ENCODE measurements at regions not wholly inside any gene's neighbourhood (a gene's known extent, or its start where the extent isn't known, plus 50 kb on each side); places are given as distances from the start of the nearest gene placed in this dataset.

DNA sequence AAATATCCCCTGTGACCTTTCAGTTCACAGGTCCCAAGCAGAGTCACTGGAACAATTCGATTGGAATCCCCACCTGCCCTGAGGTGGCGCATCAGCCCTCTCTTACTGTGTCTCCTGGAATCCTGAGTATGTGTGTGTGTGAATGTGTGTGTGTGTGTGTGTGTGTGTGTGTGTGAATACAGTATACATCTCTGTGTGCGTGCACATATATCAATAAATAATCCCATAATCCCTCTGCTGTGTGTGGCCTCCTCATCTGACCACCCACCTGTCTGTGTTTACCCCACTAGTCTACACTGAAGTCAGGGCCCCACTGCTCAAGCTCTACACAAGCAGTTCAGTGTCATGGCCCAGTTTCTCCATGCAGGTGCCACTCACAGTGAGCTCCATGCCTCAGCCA is 187.4 kb downstream of the ERCC6L2 start:
- TF ChIP-seq, protein P1, sequence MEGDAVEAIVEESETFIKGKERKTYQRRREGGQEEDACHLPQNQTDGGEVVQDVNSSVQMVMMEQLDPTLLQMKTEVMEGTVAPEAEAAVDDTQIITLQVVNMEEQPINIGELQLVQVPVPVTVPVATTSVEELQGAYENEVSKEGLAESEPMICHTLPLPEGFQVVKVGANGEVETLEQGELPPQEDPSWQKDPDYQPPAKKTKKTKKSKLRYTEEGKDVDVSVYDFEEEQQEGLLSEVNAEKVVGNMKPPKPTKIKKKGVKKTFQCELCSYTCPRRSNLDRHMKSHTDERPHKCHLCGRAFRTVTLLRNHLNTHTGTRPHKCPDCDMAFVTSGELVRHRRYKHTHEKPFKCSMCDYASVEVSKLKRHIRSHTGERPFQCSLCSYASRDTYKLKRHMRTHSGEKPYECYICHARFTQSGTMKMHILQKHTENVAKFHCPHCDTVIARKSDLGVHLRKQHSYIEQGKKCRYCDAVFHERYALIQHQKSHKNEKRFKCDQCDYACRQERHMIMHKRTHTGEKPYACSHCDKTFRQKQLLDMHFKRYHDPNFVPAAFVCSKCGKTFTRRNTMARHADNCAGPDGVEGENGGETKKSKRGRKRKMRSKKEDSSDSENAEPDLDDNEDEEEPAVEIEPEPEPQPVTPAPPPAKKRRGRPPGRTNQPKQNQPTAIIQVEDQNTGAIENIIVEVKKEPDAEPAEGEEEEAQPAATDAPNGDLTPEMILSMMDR (IDR thresholded peaks at IDR 0.05): no peak

DNA sequence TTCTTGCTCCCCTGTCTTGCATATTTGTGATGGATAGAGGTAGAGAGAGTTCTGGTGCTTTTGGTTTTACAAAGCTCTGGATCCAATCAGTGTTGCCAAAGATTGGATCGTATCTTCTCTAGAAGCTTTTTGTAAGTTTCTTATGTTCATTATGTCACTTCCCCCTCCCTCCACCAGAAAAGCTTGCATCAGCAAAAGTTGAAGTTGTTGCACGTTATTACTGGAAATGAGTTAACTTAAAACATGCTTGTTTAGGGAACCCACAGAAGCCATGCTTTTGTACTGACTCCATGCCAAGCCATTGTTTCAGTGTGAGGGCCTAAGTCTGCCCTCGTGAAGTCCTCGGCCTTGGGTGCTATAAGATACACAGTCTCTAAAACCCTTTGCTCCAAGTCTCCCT is 186.5 kb downstream of the ERCC6L2 start:
- TF ChIP-seq, protein P1 (IDR thresholded peaks at IDR 0.05): no peak

DNA sequence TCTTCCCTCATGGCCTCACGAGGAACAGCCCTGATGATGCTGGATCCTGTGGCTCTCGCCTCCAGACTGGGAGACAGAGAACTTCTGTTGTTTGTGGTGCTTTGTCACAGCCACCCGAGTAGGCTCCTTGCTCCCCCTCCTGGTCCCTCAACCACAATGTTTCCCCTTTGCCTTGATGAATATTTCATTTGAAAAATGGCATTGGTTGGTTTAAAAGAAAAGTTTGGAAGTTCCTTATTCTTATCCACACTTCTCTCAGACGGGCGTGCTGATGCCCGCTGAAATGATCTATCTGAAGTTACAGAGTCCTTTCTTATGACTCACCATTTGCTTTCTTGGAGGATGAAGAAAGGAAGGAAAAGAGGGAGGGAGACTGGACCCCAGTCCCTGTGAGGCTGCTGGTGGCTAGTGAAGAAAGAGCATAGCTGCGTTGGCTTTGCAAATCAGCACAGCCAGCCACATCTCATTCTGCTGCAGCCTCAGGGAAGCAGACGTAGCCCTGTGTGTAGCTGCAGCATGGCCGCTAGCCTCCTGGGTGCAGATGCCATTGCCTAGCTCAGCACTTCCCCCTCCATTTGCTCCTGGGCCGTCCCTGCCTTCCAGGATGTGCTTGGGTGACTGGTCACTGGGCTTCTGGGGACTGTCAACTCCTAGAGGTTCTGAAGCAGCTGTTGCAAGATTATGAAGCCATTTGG is 185.9 kb downstream of the ERCC6L2 start:
- TF ChIP-seq, protein P1 (IDR thresholded peaks at IDR 0.05): peak; percentile 45

DNA sequence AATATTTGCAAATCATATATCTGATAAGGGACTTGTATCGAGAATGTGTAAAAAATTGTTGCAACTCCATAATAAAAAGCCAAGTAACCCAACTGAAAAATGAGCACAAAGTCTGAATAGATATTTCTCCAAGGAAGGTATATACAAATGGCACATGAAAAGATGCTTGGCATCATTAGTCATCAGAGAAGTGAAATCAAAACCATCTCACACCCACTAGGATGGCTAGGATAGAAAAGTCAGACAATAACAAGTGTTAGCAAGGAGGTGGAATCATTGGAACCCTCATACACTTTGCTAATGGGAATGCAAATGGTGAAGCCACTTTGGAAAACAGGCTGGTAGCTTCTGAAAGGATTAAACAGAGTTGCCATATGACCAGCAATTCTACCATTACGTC is 182.7 kb downstream of the ERCC6L2 start:
- TF ChIP-seq, protein P1 (IDR thresholded peaks at IDR 0.05): no peak

DNA sequence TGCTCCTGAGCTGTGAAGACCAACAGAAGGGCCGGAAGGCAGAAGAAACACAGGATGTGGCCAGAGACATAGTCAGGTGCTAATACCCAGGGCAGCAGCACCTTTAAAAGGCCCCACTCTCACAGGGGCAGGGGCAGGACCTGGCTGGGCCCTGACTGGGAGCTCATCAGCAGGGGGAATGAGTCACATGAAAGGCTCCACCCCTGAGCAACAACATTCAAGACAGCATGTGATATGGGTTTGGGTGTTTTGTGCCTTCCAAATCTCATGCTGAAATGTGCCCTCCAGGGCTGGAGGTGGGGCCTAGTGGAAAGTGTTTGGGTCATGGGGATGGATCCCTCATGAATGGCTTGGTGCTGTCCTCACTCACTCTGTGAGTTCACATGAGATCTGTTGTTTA is 181.7 kb downstream of the ERCC6L2 start:
- TF ChIP-seq, protein P1 (IDR thresholded peaks at IDR 0.05): no peak

DNA sequence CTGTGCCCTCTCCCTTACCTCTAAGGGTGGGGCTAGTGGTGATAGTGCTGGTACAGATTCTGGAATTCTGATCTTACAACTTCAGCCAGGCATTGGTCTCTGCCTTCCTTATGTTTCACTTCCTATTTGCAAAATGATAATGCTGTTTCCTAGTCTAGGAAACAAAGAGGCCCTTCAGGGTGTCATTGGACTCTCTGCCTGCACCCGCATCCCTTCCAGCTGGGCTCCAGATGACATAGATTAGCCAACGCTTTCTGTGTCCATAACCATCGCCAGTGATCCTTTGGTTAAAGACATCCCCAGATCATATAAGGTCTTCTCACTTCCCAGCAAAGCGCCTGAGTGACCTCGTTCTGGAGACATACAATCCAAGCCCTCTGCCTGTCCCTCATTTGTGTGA is 180.7 kb downstream of the ERCC6L2 start:
- TF ChIP-seq, protein P1 (IDR thresholded peaks at IDR 0.05): no peak

DNA sequence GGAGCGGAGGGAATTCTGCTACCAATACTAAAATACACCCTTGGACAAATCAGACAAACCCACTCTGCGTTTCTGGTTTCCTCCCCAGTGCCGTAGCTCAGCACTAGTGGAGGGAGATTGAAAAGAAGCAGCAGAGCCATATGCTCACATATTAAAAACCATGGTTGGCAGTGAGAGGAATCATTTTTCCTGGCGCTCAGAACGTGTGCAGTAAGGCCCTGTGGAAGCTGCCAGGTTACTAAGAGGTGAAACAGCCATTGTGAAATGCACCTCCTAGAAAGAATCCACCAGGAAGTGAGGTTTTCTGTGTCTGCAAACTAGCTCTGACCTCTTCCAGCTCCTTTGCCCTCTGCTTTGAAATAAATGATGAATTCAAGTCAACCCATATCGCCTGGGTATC is 177.2 kb downstream of the ERCC6L2 start:
- TF ChIP-seq, protein P1 (IDR thresholded peaks at IDR 0.05): no peak

DNA sequence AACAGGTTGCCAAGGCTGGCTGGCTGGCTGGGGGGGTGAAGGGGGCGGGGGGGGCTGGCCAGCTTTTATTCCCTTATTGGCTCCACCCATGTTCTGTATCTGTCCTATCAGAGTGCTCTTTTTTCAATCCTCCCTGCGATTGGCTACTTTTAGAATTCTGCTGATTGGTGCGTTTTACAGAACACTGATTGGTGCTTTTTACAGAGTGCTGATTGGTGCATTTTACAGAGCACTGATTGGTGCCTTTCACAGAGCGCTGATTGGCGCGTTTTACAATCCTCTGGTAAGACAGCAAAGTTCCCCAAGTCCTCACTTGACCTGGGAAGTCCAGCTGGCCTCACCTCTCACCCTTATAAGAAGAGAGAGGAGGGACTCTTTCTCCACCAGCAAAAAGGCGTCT is 175.9 kb downstream of the ERCC6L2 start:
- TF ChIP-seq, protein P1 (IDR thresholded peaks at IDR 0.05): no peak
